Medulla oblongata (tissue), 1 donor: ENCODE measurements at regions not wholly inside any gene's neighbourhood (a gene's known extent, or its start where the extent isn't known, plus 50 kb on each side); places are given as distances from the start of the nearest gene placed in this dataset.

ENCODE experiments used
- DNase-seq: peaks from one replicate; pipeline ENCODE4 v3.0.0-alpha.2; 2015; ENCODE audit errors: extremely low spot score

DNA sequence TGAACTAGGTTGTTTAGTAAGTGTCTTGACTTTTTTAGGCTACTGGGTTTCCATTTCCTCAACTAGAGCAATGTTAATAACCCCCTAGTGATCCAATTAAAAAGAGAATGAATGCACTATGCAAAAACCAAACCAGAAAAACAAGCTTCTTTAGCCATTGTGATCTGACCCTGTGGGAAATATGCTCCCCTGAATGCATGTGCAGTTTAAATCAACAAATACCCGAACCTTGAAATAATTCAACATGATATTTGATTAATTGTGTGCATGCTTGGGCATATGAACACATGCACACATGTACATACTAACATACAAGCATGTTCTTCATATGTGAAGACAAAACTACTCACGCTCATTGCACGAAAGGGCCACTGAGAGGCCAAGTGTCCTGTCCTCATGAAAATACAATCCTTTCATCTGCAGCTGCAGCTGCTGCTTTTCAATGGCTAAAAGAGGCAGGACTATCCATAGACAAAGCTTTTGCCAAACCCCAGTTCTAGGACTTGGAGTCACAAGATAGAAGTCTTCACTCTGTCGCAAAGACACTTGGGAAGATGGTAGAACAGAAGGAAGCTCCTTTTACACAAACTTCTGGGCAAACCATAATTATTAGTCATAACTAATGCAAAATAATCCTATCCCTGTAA lies 207.1 kb upstream of the POU3F2 start:
- DNase-seq, result no peak

DNA sequence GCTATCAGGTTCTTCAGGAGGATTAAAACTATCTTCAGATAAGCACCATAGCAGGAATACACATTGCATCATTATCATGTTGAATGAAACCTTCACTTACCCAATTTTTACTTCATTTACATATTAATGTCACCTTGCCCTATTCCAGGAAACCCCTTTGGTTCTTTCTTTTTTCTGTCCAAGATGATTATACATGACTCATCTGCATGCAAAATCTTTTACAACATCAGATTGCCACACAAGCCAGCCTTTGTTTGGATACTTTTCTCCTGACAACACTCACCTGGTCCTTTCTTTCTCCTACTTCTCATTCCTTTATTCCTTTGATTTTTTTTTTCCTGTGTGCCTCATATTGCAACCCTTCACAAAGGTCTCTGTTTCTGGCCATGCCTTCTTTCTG lies 200.5 kb upstream of the POU3F2 start:
- no peak for DNase-seq

DNA sequence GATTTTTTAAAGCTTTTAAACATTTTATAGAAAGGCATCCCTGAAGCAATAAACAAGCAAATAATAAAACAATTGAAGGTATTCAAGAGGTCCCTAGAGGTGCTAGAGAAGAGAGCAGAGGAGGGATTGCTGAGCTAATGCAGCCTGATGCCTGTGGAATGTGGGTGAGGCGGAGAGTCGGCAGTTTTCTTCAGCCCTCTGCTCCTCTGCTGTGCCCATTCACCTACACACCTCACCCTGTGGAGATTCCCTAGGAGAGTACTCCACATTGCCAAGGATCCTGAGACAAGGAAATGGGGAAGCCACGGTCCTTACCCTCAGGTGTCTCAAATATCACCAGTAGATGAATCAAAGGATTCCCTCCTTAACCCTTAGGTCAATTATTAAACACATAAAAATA lies 199.8 kb upstream of the POU3F2 start:
- DNase-seq, result no peak

DNA sequence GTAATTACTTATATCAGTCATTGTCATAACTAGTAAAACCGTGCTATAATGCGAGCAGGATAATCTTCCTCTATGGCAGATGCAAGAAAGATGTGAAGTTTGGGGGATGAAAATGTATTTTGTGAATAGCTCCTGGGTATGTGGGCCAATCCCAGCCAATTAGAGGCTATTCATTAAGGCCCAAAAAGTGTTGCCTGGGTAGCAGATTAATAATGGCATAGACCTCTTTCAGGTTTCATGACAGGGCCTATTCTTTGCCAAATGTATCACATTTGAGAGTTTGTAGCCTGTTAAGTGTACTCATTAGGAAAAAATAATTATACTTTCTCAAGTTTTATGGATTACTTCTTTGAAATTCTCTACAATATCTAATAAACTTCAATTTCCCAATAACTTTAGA lies 199.2 kb upstream of the POU3F2 start:
- DNase-seq, result no peak

DNA sequence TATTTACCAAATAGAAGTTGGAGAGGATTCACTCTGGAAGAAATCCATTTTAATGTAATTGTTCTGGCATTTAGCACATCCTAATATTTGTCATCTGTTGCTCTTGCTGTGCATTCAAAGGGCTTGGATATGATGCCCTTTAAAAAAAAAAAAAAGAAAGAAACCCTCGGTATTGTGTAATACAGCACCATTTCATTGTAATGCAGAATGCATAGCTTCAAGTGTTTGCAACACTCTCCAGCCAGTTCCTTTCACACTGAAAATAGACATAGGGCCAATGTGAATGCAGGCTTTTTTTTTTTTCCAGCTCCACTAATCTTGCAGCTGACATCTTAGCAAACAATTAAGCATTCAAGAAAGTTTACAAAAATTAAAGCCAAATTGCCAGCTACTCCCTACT lies 197.4 kb upstream of the POU3F2 start:
- DNase-seq, result peak; percentile 61

DNA sequence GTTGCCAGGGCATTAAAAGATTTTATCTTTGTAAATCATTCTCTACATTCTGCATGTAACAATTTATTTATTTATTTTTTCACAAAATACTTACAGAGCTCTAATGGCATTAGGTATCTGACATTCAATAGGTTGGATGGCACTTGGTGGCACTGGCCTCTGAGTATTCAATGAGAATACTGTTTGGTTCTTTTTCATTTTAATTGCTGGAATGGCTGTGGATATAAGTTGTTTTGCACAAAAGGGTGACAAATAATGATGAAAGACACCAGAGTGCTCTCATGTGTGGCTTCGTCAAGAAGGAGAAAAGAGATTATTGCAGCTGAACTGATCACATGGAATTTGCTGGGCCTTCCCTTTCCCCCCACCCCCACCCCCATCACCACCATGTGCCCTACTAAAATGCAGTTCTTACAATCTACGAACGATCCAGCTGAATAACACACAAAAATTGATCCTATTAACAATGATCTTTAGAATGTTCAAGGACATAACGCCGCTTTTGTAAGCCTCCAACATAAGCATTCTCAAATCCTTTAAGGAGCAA lies 195.2 kb upstream of the POU3F2 start:
- no peak for DNase-seq

DNA sequence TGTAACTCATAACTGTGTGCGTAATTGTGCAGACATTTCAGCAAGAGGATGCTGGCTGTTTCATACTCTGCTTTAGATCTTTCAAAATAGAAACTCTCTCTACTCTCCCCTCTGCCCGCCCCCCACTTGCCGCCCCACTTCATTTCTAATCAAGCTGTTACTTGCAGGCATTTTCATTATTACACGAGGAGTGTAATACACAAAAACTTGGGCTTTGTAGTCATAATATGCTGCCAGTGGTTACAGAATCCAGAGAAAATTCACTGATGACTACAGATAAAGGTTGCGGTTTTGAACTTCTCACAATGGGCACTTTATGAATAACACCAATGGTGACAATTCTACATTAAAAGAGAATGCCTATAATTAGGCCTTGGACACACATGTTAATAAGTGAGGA lies 194.0 kb upstream of the POU3F2 start:
- DNase-seq, result no peak

DNA sequence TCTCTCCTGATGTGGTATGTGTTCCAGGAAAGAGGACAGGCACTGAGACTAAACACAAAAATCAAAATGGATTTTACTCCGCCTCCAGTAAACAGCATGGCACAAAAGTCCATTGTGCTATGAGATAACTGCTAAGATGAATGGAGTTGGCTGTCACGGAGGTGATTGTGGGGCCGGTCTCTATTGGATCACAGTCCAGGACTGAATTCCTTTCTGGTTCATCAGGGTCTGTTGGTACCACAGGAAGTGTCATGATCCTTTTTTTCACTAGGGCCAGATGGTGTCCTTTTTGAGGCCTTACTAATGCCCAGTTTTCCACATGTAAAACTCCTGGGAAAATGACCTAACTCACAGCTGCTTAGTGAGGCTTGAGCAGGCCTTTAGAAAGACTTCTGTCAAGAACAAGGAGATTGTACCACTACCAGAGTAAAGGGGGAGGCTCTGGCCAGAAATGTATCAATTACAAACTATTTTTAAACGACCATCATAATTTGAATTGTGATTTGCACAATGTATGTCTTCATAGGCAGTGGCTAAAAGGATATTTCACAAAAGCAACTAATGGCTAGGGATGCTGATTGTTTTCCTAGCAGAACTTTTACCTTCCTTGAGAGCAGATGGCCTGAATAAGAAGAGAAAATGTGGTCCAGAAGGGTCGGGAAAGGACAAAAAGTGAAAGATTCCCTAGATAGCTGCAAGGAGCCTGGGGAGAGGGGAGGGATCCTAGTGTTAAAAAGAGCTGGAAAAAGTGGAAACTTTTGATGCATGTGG lies 192.2 kb upstream of the POU3F2 start:
- peak; percentile 68 for DNase-seq

DNA sequence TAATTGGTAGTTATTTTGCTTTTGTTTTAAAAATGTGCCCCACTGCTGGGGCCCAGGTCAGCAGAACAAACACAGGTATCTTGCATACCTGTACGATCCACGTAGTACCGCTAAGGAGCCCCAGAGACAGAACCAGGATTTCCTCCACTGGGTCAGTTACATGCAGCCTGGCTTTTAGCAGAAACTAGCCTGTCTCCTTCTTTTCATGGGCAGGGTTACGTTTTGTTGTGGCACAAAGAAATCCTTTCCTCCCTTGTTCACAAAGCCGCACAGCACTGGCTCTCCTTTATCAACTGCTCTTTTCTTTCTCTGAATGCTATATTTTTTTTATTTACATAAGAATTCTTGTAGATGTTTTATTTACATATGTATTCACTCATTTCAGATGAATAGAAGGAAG lies 190.3 kb upstream of the POU3F2 start:
- peak; percentile 36 for DNase-seq

DNA sequence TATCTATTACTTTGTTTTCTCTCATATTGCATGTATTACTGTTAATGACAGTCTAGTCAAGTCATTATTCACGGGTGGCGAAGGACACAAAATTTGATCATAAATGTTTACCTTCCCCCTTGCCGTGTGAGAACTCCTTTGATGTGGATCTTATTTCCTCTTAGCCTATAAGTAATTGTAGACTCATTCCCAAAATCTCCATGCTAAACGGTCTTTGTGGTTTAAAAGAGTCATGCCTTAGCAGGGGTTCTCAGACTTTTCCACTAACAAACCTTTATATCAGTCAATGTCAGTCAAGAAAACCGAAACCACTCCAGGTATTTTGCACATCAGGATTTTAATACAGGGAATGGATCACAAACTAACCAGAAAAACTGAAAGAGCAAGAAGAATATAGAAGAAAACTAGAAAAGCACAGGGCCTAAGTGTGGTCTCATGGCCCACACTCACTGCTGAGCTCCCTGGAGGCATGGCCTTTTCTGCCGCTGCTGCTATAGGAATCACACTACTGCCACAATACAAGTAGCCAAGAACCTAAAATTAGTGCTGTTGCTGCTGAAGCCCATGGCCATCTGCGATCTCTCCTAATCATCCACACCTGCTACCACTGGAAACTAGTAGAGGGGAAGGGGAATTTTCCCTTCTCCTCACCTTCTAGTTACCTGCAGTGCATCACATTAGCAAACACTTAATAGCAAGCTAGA lies 186.0 kb upstream of the POU3F2 start:
- DNase-seq, result no peak

DNA sequence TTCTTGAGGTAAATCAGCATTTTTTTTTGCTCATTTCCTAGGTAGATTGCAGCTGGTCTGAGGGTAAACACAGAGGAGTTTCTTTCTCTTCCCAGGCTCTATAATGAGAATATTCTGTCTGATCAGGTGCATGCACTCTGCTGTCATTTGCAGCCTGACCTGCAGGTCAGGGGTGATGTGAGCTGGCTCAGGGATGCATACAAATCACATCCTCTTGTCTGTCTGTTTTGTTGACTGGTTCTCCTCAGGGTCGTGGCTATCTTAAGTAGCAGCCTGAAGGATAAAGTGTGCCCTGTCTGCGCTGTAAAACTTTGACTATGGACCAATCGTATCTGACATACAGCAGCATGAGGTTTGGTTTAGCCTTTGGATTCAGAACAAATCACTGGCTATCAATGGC lies 183.4 kb upstream of the POU3F2 start:
- no peak for DNase-seq

DNA sequence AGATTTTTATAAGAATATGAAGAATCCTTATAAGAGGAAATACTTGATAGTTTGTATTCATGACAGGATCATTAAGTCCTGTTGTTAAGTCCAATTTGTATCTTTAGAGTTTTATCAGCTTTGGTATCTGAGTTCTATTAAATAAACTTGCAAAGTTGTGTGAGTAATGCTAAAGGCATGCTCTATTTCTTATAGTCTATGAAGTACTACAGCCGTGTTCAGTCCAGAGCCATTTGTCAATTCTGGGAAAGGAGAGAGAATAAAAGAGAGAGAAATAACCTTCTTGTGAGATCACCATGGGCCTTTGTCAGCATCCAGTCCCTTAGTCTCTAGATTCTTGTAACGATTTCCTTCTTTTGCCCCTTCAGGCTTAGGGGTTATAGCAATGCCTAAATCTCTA lies 181.2 kb upstream of the POU3F2 start:
- no peak for DNase-seq

DNA sequence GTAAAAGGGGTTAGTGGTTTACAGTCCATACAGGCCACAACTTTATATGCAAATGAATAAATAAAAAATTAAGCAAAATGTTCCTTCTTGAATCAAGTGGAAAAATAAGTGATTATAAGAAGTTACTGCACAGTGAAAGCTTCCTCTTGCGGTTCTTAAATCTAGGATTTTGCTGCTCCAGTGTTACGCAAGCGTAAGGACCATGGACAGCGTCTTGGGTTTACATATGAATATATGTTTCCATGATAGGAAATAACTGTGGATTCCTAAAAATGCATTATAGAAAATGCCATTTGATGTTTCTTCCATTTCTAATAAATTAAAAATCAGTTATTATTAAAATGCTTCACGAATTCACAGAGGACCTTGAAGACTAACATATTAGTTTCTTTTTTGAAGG lies 176.6 kb upstream of the POU3F2 start:
- DNase-seq, result no peak

DNA sequence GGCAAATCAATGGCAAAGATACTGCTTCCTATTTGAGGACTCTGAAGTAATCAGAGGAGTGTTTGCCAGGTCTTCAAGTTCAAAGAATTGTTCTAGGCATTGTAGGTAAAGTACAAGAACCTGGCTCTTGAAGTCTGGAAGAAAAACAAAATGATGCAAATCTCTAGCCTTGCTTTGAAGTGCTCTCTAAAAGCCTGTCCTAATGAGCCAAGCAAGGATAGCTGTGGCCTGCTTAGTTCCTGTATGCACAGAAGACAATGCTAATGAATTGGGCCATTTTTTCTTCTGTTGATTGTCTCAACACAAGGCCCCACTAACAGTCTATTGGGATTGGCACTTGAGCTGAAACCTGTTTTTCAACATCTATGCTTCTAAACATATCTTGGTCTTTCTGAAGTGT lies 165.0 kb upstream of the POU3F2 start:
- peak; percentile 26 for DNase-seq

DNA sequence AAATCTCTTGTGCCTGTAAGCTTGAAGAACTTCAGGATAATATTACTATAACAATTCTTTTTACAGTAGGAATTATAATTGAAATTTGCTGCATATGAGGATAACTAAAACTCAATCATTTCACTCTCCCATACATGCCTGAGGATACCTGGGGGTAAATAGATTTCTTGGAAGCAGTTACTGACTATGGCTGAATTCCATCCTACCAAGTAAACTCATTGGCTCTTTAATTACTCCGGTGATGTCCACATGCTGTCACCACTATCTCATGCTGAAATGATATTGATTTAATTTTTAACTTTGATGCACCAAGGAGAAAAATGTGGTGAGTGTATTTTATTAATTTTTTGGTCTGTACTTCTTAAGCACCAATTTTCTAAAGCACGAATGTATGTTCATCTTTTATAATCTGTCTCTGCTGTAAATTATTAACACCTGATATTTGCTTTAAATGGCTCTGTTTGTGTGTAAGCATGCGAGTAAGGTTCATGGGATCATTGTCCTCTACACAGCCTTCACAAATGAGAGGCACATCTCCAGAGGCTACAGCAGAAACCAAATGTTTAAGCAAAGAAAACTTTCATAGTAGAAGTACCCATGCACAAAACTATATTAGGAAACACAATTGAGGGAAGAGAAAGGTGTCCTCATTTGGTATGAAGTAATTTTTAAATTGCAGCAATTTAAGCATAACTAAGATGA lies 164.2 kb upstream of the POU3F2 start:
- no peak for DNase-seq

DNA sequence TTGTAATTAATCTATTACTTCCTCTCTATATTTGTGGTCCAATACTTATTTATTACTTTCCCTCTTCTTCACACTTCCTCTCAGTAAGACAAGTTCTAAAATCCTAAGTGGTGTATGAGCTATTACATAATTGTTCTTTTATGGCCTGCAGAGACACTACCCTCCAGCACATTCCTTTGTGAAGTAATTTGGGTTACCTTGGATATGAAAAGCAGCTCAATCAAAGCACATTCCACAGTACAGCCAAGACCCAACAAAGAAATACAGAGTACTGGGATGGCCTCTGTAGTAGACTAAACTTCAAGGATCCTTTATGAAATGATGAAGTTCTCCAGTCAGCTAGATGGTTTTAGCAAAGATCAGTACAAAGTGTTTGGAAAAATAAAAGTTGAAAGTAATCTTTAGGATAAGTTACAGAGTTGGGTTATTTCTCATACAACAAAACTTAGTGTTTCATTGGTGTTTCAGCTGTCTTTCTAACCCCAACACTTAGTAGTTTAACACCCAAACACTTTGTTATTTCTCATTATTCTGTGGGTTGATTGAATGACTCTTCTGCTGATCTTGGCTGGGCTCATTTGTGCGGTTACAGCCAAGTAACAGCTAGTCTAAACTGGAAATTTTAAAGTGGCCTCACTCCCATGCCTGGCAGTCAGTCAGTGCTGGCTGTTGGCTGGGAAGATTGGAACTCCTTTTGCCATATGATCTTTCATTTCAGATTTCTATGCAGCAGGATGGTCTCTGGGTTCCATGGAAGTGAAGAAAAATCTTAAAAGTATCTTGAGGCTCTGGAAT lies 161.5 kb upstream of the POU3F2 start:
- peak; percentile 67 for DNase-seq

DNA sequence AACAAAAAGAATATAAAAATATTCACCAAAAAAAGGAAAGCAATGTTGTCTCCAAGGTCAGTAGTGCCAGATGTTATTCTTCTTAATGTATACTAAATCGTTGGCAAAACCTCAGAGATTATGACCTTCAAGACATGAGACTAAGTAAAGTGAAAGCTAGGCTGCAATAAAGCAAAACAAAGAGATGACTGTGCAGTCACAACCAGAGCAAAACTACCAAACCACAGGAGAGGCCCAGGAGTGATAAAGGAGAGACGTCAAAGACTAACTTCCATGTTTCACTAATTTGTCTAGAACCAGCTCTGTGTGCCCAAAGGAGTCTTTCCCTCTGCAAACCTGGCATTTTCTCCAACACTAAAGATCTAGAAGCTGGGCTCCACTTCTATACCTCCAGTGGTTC lies 155.9 kb upstream of the POU3F2 start:
- no peak for DNase-seq

DNA sequence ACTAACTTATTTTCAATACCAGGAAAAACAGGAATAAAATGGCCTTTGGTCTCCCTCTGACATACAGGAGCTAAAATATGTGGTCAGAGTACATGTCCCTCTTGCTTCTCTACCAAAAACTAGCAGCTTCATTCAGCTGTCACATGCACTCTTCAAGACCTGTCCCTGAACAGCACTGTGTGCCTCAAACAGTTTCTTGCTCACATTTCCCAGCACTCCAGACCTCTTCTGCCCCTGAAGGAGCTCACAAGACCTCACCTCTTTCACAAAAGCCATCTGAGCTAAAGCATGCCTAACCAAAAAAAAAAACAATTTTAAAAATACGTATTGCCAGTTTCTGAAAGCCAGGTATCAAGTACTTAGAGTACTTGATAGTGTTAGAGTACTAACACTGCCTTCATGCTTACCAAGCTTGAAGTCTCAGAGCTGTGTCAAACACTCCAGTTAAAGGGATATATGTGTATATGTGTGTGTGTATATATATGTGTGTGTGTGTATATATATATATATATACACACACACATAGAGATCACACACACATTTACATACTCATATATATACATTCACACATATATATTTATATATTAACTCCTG lies 148.3 kb upstream of the POU3F2 start:
- no peak for DNase-seq

DNA sequence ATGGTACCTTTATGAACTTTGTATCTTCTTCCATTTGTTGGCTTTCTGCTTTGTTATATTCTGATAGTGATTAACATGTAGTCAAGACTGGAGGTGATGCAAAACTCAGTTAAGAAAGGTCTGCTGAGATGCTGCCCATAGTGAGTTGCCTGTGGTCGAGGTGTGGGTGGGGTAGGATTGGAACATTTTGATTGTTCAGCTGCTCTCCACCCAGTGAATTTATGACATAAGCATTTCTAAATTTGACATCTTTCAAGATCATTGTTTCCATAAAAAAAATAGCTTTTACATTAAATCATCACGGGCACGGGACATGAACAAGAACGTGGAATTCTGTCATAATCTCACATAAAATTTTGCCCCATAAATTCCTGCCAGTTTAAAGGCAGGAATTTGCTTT lies 146.6 kb upstream of the POU3F2 start:
- DNase-seq, result no peak

DNA sequence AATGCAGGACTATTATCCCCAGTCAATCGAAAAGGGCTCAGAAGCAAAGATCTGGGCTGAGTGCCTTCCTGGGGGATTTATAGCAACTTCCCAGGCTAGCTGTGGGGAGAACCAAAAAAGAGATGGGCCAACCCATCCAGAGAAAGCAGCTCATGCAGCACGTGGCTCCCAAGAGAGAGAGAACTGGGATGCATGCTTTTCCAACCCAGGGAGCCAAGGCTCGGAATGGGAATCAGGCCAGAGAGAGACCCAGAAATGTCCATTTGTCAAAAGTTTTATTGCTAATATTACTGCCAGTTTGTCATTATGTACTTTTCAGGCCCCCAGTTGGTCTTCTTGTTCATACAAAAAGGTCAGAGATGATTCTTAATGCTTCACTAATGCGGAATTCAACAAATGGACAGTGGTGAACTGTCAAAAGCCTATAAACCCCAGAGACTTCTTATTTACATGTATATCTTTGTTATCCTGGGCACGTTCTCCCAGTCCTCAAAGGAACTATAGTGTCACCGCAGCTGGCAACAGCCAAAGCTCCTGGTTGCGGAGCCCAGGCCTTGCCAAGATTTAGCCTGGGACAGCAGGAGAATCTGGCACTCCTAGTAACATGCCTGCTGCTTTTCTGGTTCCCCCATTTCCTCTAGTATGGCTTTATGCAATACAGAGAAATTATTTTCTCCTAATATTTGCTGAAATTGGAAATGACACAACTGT lies 139.1 kb upstream of the POU3F2 start:
- DNase-seq, result peak; percentile 60
